HG03060 (cell line): ENCODE measurements at regions not wholly inside any gene's neighbourhood (a gene's known extent, or its start where the extent isn't known, plus 50 kb on each side); places are given as distances from the start of the nearest gene placed in this dataset.

Source experiments
- ATAC-seq: cut with Tn5 transposase; IDR thresholded peaks from one replicate; pipeline ENCODE4 v1.9.1; 2021; ENCODE audit warnings: low read depth, moderate number of reproducible peaks; ENCODE audit not compliant: unreplicated experiment

DNA sequence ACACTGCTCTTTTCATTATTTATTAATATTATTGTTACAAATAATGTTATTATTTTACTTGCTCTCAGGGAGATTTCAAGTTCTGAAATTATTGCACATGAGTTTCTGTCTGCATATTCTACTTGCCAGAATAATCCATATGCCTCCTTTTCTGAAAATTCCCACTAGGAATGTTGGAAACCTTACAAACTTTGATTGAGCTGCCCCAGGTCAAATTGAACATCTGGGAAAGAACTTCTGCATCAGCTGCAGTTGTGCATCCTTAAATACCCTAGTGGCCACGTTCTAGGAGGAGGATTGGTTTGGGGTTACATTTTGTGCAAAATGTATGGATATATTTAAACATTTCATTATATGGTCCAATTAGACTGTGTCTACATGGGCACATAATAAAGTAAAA, 1302.7 kb upstream of the PIK3C3 start:
- ATAC-seq: no peak

GRCh38 chr18:40651163-40651562, 1303.9 kb upstream of the PIK3C3 start:
- ATAC-seq: no peak

DNA sequence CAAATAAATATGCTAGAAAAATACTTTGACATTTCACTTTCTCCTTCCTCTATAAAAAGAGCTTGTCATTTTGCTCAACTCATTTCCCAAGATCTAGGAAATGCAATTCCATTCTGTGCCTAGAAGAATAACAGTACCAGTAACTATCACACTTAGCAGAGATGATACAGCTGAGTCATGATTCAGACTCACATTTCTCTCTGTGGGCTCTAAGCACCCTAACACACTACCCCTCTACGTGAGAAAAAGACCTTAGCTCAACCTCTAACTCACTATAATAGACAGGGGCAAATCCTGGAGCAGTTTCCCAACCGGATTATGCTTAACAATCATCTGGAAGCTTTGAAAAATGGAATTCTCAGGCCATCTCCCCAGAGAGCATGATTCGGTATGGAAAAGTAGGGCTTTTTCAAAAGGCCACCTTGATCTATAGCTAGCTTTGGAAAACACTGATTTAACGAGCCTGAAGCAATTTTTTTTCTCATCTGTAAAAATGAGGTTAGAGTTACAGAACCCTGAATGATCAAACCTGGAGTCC, 1312.3 kb upstream of the PIK3C3 start:
- ATAC-seq: no peak

DNA sequence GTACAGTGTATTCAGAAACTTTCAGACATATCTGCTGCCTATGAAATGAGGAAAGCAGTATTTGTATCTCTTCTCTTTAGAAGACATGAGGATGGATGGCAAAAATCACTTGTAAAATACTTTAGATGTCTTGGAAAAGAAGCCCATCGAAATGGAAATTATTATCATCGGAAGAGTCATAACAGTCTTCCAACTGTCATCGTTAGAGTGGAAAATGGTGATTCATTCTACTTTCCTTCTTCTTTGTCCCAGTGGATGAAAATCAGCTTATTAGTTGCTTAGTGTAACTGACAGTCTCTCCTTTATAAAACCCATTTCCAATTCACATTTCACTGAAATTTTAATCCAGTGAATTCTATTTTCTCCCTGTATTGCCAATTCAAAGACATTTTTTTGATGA, 1323.7 kb upstream of the PIK3C3 start:
- ATAC-seq: no peak

GRCh38 chr18:40630496-40630895, 1324.5 kb upstream of the PIK3C3 start:
- ATAC-seq: no peak

DNA sequence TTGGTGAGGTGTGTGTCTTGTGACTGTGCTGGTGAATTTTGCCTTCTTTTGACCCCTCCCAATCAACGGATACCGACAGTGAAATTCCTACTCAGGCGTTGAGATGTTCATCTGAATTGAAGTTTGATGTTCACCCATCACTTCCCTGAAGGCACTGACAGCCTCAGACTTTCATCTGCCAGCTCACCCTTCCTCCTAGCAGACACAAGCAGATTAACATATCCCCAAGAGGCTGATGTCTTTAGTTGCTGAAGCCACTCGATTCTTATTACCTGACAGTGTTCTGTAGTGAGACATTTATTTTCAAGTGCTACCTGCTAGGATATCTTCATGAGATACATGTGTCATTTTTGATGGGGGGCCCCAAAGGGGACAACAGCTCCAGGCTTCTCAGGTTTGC, 1330.1 kb upstream of the PIK3C3 start:
- ATAC-seq: no peak

- ATAC-seq: no peak
Observed at GRCh38 chr18:40613721-40614120, 1341.3 kb upstream of the PIK3C3 start.

- ATAC-seq: no peak
Observed at GRCh38 chr18:40612356-40612755, 1342.7 kb upstream of the PIK3C3 start.

DNA sequence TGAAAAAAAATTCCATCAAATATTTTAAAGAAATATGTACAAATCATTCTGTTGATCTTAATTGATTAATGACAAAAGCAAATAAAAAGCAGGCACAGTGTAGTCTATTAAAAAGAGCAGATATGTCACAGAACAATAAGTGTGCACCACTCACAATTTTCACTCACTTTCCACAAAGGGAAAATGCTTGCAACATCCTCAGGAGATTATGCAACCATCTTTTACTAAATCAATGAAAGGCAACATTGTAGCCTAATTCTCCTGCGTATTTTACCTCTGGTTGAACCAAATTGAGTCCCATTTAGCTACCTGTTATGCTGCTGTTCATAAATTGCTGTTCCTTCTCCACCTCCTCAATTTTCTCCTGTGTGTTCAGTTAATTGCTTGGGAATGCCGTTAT, 1346.8 kb upstream of the PIK3C3 start:
- no peak for ATAC-seq

- no peak for ATAC-seq
Observed at GRCh38 chr18:40607542-40608148, 1347.4 kb upstream of the PIK3C3 start.

DNA sequence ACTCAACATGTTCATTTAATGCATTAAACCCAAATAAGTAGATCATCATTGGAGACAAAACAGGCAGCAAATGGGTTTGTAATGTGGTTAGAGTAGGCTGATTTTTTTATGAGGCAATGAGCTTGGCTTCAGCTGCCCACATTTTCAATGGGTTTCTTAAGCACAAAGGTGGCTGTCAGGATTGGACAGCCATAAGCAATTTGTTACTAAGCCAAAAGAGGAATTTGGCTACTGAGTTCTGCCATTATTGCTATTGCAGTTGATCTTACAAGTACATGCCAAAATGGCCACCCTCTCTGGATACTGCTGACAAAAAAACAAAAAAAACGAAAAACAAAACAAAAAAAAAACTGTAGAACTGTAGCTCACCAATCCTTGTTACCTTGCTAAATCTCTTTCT, 1348.0 kb upstream of the PIK3C3 start:
- ATAC-seq: no peak

- ATAC-seq: no peak
Observed at GRCh38 chr18:40583671-40584070, 1371.4 kb upstream of the PIK3C3 start.

GRCh38 chr18:40582105-40582504, 1372.9 kb upstream of the PIK3C3 start:
- no peak for ATAC-seq

DNA sequence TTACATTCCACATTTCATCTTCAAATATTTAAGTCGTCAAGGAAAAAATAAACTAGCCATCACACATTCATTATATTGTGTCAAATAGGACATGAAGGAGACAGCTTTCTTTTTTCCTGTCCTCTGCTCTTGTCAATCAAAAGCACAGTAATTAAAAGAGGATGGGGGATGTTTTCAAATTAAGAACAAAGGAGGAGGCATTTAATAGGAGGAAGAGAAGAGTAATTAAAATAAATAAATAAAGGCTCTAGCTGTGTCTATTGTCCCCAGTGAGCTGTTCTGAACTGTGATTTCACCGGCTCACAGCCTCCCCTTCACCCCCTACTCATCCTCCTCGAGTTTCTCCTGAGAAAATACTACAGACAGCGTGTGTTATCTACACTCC, 1377.1 kb upstream of the PIK3C3 start:
- no peak for ATAC-seq

DNA sequence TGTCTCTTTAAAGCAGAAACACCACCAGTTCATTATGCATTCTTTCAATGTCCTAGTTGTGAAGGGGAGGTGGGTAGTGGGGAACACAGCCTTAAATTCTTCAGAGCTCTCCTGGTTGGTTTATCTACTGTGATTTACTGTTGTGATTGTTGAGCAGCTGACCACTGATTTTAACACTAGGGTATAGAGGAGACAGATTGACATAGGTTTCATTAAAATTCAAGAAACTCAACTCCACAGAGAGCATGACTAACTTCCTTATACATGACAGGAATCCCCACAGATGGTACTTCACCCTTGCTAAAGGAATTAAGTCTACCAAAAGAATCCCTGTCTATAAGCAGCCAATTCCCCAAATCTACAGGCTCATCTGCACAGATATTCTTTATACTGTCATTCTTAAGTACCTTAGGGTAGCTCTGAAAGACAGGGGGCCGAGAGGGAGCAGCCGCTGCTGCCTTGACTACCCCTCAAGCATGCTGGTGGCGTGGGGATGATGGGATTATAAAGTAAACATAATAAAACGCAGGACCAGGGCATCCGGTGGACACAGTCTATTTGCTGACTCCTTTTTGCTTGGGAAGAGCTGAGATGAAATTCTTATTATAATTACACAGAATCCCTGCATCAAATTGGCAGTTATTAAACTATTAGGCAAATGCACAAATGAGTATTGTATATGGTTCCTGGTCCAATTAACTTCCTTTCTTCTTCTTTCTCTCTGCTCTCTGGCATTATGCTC, 1377.6 kb upstream of the PIK3C3 start:
- no peak for ATAC-seq

GRCh38 chr18:40576507-40577115, 1378.4 kb upstream of the PIK3C3 start:
- ATAC-seq: no peak

GRCh38 chr18:40570615-40571014, 1384.4 kb upstream of the PIK3C3 start:
- ATAC-seq: no peak

GRCh38 chr18:40569605-40570004, 1385.4 kb upstream of the PIK3C3 start:
- no peak for ATAC-seq

DNA sequence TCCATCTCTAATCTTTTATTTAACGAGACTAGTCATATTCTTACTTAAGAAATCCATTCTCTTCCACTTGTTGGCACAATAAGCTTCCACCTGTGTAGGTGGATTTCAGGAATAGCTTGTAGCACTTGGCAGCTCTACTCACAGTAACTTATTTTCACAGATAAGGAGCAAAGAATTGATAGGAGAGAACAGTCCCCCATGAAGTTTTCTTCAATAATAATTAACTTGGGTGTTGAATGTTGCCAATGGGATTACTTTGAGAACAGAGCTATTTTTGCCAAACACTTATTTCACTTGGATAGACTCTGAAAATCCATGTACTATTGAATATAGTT, 1388.6 kb upstream of the PIK3C3 start:
- no peak for ATAC-seq

DNA sequence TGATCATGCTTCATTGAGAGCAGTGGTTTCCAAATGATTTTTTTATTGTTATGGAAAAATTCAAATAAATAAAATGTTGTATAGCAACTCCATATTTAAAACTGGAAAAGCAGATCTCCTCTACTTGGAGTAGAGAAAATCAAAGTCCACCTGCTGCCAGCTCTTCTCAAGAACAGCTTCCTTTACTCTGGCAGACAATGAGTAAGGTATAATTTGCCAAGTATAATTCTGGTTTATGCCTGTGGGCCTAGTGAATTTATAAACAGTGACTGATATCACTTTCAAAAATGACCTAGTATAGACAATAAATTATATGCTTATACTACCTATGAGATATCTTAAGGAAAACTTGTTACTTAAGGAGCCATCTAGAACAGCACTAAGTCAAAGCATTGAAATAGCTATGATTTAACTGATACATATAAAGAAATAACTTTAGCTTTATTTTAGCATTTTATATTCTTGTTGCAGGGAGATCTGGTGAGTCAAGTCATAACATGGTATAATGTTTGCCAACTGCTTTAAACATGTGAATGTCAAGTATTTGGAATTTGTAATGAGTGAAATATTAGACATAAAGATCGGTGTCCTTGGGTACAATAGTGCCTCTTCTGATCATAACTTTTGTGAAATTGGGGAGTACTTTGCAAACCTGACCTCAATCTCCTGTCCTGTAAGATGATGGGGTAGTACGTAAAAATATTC, 1389.1 kb upstream of the PIK3C3 start:
- ATAC-seq: no peak

DNA sequence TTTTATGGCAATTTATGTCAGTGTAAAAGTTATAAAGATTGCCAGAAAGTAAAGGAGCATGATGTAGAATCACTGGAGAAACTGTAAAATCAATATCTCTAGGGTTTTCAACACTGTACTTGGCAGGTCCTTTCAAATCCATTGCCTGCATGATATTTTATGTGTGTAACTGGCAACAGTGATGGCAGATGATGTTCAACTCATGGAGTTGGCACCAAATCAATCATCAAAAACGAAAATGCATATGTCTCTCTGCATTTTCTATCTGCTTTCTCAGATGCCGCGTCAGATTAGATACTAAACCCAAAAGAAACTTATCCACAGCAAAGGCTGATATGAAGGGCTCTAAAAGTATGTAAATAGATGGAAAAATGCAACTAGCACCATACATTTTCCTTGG, 1395.5 kb upstream of the PIK3C3 start:
- no peak for ATAC-seq
